ENCODE measurements at regions not wholly inside any gene's neighbourhood (a gene's known extent, or its start where the extent isn't known, plus 50 kb on each side); places are given as distances from the start of the nearest gene placed in this dataset.
"Not testable (repeated sequence)": the region's sequence is repeated elsewhere in the genome, so short reads cannot be mapped to it uniquely, and the experiment has no call there.

DNA sequence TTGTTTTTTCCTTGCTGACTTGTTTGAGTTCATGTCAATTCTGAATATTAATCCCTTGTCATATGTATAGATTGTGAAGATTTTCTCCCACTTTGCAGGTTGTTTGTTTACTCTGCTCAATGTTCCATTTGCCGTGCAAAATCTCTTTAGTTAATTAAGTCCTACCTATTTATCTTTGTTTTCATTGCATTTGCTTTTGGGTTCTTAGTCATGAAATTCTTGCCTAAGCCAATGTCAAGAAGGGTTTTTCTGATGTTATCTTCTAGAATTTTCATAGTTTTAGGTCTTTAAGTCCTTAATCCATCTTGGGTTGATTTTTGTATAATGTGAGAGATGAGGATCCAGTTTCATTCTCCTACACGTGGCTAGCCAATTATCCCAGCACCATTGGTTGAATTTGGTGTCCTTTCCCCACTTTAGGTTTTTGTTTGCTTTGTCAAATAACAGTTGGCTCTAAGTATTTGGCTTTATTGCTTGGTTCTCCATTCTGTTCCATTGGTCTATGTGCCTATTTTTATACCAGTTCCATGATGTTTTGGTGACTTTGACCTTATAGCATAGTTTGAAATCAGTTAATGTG lies 163.1 kb upstream of the PGR start:
- no peak for DNase-seq

DNA sequence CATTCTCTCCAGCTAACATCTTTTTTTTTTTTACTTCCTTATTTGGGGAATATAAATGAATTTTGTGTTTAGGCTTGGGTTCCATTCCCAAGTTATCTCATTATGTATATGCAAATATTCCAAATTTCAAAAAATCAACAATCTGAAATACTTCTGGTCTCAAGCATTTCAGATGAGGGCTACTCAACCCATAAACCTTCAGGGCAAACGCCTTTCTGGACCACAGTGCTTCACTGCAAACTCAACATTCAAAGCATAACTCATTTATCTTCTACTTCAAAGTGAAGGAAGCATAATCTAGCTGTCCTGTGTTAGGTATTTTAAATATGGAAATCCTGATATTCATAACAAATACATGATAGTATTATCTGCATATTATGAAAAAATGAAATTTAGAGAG lies 161.7 kb upstream of the PGR start:
- no peak for DNase-seq

DNA sequence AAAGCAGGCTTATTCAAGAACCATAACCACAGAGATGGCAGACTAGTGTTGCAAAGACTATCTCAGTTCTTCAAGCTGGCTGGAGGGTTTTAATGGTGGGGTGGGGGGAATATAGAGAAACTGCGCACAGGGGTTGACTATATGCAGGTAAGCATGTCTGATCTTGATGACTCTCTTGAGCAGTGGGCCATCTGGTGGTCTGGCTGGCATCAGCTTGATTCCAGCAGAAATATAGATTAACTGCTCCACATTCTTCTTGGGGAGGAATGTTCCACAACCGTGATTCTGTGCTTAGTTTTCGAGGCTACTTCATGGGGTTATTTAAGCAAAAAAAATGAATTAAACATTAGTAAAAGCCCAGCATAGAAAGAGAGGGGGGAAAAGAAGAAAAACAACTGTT lies 158.8 kb upstream of the PGR start:
- DNase-seq = no peak

DNA sequence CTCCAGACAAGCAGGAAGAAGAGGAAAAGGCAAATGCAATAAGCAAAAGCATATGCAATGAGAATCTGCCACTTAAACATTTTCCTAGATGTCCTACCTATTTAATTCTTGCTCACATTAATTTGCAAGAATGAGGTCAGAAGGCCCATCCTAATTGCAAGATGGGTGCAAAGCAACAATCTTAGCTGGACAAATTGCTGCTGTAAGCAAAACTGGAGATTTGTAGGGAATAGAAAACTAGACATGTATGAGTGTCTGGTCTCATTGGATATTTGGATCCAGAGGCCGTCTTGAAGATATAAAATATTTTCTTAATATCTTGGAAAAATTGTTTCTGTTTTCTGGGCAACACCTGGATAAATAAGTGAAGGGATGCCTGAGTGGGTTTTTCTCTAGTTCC lies 150.1 kb upstream of the PGR start:
- no peak for DNase-seq

DNA sequence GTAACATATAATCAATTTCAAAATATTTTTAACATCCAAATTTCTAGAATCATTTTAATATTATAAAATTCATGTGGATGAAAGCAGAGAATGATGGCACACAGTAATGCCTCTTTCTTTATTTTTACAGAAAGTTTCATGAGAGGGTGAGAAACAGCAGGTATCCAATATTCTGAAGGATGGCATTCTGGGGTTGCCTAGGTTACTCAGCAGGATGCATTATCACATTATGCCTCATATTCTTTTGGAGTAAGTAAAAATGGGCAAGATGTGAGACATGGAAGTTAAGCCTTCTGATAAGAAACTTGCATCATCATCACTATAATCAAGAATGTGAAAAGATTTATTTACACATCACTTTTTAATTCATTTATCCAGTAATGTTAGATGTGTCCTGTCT lies 148.7 kb upstream of the PGR start:
- DNase-seq = no peak

DNA sequence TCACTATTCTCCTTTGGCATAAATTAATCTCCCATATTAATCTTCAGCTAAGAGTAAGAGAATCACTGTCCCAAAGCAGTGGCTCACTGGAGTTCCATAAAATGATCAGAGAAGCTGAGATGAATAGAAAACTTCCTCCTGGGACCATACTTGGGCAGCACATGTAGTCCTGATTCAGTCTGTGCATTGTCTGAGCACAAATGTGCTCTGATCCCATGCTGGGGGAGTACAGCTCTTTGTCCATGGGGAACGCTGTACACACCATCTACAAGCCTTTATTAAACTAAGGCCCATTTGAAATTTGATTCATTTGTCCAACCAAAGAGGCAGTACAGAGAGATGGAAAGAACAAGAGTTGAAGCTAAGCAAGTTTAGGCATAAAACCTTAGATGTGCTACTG lies 147.4 kb upstream of the PGR start:
- no peak for DNase-seq

DNA sequence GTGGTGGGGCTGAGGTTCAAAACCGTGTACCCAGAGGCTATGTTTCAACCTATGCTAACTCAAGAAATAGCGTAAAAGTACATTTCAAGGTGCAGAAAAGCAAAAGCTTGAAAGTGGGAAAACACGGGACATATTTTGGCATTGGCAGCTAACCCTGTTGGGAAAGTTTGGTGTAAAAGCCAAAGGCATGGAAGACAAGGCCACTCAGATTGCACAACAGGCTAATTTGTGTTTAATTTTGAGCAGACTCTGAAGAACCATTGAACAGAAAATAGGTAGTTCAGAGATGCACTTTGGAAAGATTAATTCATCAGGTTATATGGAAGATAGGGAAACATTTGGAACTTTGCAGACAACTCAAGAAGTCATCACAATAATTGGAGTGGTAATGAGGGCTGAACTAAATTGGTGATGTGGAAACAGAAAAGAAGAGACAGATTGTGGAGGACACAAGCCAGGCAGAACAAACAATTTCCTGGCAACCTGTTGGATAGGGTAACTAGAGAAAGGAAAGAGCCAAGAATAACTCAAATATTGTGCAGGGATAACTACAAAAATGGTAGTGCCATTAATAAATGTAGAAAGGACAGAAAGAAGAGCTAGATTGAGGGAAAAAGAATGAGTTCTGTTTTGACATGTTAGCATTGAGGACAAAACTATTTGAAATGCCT lies 140.5 kb upstream of the PGR start:
- DNase-seq = no peak

DNA sequence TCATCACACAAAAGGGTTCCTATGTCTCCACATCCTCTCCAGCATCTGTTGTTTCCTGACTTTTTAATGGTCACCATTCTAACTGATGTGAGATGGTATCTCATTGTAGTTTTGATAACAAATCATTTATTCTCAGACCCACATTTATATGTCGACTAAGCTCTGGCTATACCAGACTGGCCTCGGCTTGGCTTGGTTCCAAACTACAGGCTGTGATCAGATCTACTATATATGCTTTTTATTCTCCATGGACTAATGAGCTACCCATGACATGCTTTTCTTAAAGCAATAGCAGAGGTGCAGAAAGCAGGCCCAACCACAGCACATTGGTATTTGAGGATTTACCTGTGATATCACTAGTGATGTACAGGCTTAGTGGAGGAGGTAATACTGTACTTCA lies 139.8 kb upstream of the PGR start:
- DNase-seq = no peak

DNA sequence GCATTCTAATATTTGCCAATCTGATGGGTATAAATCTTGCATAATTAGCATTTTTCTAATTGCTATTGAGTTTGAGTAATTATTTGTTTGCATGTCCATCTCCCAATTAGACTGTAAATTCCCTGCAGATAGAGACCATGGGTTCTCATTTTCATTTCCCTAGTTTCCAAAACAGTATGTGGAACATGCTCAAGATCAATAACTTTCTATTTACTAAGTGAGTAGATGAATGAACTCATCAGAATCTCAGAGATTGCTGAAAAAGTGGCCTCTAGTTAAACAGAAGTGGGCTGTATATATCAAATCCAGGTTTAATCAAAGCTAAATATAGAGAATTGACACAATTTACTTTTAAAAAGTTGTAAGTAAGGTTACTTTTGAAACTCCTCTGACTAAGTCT lies 138.0 kb upstream of the PGR start:
- no peak for DNase-seq

DNA sequence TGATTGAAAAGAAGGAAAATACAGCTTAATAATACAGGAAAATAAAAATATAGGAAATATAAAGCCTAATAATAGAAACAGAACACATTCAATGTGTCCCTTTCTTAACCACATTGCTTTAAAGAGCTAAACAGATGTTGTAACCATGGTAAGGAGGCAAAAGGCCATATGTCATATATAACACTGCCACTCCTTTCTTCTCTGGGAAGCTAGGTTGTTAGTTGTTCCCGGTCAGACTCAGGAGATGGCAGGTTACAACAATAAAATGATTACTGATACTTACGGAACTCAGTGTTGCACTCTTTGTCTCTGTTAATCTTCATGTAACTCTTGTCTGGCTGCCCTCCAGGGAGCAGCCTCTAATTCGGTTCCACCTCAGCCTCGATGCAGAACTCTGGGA lies 134.7 kb upstream of the PGR start:
- no peak for DNase-seq

DNA sequence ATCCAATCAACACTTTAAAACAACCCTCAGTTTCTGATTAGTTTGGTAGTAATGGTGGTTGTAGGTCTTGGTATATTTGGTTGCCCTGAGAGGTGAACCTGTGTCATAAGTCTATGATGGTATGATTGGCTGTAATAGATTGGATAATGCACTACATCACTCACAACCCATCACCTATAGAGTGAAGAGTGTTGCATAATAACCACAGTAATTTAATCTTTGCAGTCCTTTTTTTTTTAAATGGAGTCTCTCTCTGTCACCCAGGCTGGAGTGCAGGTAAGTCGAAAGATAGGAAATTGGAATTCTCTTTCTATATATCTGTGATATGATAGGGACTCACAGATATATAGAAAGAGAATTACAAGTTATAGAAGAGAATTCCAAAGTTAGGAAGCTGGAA lies 133.4 kb upstream of the PGR start:
- no peak for DNase-seq

DNA sequence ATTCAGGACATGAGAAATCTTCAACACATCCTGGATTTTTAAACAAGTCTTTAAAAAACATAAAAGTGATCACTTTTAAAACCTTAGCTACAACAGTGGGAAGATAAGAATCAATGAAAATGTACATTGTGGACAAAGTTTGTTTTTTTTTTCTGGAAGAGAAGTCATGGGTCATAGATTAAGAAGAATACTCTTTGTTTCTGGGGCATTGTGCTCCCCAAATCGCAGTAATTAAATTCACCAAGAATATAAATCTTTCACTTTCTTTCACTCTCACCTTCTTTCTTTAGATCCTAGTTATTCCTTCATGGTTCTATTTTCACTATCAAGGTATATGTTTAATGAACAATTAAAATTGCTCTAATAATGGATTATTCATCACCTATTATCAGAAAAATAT lies 132.6 kb upstream of the PGR start:
- no peak for DNase-seq

DNA sequence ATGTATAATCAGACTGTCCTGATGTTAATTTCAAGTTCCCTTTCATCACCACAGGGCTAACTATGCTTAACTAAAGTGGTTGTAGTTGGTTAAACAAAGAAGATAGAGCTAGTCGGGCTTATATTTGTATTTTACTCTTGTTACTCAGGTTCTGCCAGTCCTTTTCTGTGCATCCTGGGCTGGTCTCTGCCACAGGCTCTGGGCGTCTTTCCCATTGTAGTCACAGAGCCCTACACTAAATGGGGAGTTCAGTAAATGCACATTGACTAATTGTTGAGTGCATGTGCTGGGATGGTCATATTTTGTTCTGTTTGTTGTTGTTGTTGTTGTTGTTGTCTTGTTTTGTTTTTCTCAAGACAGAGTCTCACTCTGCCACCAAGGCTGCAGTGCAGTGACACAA lies 125.4 kb upstream of the PGR start:
- DNase-seq = no peak

DNA sequence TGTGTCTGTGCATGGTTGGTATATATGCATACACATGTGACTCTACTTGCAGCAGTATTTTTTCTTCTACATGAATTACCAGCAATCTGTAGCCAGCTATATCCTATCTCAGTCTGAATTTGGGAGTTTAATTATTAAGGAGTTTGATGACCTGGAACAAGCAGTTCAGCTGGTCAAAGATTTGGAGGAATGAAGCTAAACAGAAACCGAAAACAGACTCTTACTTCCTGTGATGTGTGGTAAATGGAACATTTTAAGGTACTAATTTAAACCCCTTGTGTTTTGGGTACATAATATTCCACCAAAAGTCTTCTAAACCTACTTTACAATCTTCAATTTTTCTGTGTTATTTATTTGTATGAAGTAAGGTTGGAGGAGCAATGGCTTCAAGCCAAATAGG lies 124.4 kb upstream of the PGR start:
- no peak for DNase-seq

DNA sequence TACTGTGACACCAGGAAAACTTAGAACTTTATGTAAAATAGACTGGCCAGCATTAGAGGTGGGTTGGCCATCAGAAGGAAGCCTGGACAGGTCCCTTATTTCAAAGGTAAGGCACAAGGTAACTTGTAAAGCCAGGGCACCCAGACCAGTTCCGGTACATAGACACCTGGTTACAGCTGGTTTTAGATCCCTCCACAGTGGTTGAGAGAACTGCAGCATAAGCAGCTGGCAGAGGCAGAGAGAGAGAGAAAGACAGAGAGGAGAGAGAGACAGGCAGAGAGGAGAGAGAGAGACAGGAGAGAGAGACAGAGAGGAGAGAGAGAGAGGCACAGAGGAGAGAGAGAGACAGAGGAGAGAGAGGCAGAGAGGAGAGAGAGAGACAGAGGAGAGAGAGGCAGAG lies 116.0 kb upstream of the PGR start:
- peak in 1 of 5 experiments; percentile 1 for DNase-seq

DNA sequence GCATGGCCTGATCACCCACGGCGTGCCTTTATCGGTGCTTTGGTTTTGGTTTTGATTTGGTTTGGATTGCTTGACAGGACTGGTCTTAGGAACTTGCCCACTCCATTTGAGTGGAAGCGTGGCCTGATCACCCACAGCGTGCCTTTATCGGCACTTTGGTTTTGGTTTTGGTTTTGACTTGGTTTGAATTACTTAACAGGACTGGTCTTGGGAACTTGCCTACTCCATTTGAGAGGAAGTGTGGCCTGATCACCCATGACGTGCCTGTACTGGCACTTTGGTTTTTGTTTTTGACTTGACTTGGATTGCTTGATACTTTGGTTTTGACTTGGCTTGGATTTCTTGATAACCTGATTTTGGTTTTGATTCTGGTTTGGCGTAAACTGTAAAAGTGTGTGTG lies 115.5 kb upstream of the PGR start:
- peak in 1 of 5 experiments; percentile 44 for DNase-seq

DNA sequence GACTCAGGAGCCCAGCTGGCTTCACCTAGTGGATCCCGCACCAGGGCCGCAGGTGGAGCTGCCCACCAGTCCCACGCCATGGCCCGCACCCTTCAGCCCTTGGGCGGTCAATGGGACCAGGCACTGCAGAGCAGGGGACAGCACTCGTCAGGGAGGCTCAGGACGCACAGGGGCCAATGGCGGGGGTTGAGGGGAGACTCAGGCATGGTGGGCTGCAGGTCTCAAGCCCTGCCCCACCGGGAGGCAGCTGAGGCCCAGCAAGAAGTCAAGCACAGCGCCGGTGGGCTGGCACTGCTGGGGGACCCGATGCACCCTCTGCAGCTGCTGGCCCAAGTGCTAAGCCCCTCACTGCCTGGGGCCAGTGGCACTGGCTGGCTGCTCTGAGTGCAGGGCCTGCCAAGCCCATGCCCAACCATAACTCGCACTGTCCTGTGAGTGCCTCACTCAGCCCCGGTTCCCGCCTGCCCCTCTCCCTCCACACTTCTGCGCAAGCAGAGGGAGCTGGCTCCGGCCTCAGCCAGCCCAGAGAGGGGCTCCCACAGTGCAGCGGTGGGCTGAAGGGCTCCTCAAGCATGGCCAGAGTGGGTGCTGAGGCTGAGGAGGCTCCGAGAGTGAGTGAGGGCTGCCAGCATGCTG lies 111.7 kb upstream of the PGR start:
- DNase-seq = no peak

DNA sequence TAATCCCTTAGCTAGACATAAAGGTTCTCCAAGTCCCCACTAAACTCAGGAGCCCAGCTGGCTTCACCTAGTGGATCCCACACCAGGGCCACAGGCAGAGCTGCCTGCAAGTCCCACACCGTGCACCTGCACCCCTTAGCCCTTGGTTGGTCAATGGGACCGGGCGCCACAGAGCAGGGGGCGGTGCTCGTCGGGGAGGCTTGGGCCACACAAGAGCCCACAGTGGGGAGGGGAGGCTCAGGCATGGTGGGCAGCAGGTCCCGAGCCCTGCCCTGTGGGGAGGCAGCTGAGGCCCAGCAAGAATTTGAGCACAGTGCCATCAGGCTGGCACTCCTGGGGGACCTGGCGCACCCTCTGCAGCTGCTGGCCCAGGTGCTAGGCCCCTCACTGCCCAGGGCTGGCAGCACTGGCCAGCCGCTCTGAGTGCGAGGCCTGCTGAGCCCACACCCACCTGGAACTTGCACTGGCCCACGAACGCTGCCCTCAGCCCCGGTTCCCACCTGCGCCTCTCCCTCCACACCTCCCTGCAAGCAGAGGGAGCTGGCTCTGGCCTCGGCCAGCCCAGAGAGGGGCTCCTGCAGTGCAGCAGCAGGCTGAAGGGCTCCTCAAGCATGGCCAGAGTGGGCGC lies 101.7 kb upstream of the PGR start:
- DNase-seq = not testable (repeated sequence)

DNA sequence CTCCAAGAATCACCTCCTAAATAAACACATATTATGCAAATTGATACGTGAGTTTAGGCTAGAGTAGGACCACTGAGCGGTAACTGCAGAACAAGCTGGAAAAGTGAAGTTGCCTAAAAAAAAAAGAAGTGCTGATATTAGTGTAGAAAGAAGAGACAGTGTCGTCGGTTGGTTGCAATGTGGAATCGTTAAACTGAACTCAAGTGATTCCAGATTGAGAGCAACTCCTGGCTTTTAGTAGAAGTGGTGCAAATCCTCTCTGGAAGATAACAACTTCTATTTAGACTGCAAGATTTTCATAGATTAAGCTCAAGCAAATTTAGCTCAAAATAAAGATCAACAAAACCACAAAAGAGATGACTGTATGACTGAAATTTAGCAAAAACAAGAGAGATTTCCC lies 97.0 kb upstream of the PGR start:
- DNase-seq = no peak

DNA sequence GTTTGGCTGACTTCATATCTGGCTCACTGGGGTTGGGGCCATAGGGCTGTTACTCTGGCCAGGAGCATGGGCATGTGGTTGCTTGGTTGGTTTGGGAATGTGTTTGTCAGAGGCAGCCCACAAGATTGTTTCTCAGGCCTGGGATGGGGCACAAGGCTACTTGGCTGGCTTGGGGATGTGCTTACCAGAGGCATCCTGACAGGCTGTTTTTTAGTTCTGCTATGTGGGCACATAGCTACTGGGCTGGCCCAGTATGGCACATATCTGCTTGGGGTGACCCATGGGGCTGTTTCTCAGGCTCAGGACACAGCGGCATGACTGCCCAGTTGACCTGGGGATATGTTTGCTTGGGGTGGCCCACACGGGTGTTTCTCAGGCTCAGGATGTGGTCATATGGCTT lies 94.6 kb upstream of the PGR start:
- no peak for DNase-seq

DNA sequence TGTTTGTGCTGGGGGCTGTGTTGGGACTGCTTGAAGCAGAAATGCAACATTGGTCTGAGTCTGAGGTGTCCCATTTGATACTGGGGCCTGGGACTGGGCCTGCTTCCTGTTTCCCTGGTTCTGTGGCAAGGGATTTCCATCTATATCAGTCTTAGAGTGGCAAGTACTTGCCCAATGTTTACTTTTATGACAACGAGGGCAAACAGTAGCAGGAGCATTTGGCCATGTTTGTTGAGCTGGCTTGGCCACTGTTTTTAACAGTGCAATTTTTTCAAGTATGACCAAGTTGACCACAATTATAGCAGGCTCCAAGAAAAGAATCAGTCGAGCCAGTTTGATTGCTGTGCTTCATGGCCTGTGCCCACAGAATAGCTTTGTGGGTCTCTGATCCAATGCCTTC lies 88.5 kb upstream of the PGR start:
- not testable (repeated sequence) for DNase-seq

DNA sequence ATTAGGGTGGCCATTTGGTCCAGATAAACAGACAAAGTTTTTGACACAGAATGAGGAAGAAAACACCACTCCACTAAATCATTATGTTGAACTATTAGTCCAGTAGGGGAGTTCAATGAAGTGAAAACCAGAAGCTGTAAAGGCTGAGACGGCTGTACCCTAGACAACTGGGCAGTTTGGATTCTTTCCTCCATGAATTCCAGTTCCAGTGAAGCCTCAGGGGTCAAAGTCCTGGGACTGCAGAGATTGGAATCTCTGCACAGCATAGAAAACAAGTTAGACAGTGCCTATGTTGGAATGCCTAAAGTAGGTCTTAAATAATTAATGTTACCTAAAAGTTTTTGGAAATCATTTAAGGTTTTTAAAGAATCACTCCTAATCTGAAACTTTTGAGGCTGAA lies 86.5 kb upstream of the PGR start:
- not testable (repeated sequence) for DNase-seq

DNA sequence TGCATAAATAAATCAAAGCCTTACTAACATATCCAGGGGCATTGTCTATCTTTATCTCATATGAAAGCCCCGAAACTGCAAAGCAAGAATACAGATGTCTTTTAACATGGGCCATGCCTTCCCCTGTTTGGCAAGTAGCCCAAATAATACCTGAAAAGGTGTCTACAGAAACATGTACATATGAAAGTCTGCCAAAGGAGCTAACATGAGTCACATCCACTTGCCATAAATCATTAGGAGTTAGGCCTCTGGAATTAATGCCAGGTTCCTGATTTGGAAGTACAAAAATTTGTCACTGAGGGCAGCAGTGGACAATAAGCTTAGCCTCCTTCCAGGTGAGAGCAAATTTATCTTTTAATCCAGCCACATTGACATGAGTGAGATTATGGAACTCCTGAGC lies 85.5 kb upstream of the PGR start:
- no peak for DNase-seq

DNA sequence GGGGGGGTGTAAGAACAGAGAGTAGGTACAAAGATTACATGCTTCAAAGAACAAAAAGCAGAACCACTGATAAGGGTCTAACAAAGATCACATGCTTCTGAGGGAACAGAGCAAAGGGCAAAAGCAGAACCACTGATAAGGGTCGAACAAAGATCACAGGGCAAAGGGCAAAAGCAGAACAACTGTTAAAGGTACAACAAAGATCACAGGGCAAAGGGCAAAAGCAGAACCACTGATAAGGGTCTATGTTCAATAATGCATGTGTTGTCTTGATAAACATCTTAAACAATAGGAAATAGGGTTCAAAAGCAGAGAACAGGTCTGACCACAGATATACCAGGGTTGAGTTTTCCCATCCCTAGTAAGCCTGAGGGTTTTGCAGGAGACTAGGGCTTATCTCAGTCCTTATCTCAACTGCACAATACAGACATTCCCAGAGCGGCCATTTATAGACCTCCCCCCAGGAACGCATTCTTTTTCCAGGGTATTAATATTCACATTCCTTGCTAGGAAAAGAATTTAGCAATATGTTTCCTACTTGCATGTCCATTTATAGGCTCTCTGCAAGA lies 81.9 kb upstream of the PGR start:
- no peak for DNase-seq
